HG02973 (cell line): ENCODE measurements at regions not wholly inside any gene's neighbourhood (a gene's known extent, or its start where the extent isn't known, plus 50 kb on each side); places are given as distances from the start of the nearest gene placed in this dataset.
"Not testable (repeated sequence)": the region's sequence is repeated elsewhere in the genome, so short reads cannot be mapped to it uniquely, and the experiment has no call there.

Source experiments
- ATAC-seq: cut with Tn5 transposase; IDR thresholded peaks from one replicate; pipeline ENCODE4 v1.9.1; 2021; ENCODE audit warnings: moderate library complexity; ENCODE audit not compliant: unreplicated experiment

DNA sequence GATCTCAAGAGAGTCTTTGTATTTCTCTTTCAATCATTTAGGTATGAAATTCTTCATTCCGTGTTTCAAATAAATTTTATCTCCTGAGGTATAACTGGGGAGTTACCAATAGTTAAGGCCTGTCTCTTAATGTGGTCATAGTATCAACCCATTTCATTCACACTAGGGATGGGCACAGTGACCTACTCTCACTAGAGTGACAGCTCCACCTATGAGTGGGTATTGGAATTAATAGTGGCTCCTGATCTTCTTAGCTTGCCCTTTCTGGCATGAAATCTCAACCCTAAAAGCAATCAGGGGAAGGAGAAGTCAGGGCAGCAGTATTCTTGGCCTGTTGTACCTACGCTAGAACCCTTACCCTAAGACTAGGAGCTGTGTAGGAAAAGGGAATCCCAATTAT lies 507.7 kb downstream of the FAM181B start:
- ATAC-seq: no peak

DNA sequence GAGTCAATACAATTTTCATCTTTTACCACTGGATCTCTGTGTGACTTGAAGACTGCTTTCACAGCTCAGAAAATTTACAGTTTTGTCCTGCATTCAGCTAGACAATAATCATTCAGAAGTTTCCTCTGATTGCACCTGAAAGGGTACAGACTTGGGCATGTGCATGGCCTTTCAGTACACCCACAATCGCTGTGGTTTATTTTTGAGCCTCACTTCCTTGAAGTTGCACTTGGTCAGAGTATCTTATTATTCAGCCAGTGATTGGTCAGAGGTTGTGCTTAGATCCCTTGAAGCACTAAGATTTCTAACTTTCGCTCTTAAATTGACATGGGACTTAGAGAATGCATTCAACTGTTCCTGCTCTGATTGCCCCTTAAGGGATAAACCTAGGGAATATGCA lies 508.2 kb downstream of the FAM181B start:
- ATAC-seq: no peak

DNA sequence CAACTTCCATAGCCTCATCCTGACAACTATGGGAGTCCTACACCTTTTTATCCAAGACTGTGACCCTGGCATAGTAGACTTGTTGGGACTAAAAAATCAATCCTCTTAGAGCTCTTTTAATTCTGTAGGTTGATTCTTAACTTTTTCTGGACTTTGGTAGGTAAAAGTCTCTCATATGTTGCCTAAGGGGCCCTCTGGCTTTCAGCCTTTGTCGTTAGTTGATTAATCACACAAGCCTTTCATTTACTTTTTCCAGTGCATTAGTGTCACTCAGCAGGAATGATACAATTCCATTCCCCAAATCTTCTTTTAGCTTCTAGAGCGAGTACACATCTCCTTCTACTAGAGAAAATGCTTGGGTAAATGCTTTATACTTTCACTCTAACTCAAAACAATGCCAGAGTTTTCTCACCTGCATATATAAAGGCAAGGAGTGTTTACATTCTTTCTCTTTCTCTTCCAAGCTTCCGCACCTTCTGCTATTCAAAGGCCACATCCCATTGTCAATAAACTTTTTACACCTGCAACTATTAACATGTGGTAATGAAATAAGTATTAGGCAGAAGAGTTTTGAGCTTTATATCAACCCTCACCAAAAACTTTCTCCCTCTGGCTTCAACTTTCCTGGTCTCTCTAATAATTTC lies 516.6 kb downstream of the FAM181B start:
- ATAC-seq: no peak

DNA sequence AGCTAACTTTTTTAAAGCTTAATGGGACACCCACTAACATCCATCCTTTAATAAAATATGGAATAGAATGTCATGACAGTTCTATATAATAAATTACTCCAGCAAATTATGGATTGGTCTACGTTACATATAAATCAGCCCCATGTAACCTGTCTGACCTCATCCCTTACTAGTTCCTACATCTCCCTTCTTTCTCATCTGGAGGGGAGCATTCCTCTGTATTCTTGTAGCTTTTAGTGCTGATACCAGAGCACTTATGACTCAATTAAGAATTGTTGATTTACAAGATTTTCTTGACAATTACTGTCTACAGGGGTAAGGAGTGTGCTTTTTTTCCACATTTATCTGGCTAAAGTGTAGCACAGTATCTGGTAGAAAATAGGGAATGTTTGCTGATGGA lies 523.7 kb downstream of the FAM181B start:
- ATAC-seq: no peak

DNA sequence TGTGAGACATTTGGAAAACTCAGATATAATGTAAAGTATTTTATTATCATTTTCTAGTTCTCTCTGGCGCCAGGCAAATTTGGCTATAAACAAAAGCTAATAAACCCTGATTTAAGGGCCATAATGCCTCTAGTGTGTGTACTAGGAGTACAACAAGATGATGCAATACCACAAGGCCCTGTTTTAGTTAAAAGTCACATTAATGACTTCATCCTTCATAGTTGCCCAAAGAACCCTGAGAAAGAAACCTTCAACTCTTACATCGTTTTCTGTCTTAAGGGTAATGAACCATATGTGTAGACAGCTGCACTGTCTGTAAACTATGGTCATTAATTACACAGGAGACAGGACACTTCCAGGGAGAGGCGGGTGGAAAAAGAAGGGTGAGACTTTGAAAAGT lies 538.4 kb downstream of the FAM181B start:
- no peak for ATAC-seq

DNA sequence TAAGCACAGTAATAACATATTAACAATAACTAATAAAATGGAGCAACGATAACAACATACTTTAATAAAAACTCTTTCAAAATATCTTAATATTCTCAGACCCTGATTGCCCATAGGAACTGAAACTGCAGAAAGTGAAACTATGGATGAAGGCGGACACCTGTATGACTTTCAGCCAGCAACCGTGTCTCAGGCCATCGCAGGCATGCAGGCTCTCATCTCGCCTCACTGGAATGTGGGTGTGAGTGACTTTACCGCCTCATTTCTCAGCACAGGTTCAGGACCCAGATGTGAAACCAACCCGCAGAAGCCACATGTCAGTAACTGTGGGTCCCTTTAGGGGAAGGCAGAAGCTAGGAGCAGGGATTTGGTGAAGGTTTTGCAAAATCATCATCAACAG lies 539.1 kb downstream of the FAM181B start:
- ATAC-seq: no peak

DNA sequence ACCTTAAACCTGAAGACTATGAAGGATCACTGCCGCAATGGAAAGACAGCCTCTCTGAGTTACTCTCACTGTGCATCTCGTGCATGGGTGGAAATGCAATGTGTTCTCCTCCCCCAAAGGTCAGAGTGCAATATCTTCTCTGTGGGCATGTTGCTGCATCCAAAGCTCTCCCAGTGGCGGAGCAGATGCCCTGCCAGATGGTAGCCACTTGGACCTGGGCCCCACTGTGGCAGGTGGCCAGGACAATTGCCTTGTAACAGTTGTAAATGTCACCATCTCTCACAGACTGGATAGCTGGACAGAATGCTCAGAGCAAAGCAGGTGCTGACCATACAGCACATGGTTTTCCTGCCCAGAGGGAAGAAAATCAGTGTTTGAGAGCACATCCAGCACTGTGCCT lies 542.0 kb downstream of the FAM181B start:
- ATAC-seq: no peak

DNA sequence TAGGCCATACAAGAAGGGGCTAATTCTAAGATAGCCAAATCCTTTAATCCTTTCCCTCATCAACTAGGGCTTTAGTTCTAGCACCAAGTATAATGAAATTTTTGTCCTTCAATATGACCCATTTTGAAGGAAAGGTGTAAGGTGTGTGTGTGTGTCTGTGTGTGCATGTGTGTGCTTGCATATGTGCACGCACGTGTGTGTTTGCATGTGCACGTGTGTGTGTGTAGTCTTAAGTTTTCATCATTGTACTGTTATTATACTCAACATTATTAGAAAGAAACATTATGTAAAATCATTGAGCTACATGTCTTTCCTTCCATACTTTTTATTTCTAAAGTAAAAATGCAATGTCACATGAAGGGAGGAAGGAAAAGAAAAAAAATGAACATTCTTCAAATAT lies 547.7 kb downstream of the FAM181B start:
- no peak for ATAC-seq

DNA sequence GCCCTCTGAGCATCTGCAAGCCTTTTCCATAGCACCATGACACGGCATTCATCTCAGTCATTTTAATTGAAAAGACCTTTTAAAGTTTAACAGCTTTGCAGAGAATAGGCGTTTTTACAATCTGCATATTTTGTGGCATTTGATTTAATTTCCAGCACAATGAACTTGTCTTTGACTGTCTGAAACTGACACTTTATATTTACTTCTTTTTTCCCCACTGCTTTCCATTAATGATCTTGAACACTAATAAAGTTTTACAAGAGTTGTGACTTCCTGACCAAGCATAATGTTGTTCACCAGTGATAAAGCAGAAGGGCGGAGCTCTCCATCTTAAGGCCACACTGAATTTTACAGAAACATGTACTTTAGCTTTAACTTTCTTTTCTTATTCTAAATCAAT lies 548.7 kb downstream of the FAM181B start:
- ATAC-seq: no peak

DNA sequence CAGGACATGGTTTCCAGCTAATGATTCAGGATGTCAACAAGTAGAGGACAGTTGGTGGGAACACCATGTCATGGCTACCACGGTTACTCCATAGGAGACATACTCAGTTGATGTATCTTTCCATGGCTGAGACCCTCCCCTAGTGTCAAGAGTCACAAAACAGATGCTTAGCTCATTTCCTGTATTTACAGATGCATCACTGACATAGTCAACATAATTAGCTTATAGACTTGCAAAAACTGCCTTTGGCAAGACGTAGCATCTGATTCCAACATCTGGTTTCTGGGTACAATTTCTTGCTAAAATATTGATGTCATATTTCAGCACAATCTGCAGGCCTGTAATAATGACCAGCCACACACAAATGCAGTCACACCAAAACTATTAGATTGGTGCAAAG lies 550.3 kb downstream of the FAM181B start:
- ATAC-seq: no peak

DNA sequence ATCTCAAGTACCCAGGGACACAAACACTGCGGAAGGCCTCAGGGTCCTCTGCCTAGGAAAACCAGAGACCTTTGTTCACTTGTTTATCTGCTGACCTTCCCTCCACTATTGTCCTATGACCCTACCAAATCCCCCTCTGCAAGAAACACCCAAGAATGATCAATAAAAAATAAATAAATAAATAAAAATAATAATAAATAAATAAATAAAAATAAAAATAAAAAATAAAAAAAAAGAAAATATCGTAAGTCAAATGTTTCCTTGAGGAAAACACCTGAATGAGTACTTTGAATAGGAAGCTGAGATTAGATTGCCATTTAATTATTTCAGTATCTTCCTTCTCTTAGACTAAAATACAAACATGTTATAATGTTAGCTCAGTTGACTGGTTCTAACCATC lies 551.0 kb downstream of the FAM181B start:
- ATAC-seq: not testable (repeated sequence)

DNA sequence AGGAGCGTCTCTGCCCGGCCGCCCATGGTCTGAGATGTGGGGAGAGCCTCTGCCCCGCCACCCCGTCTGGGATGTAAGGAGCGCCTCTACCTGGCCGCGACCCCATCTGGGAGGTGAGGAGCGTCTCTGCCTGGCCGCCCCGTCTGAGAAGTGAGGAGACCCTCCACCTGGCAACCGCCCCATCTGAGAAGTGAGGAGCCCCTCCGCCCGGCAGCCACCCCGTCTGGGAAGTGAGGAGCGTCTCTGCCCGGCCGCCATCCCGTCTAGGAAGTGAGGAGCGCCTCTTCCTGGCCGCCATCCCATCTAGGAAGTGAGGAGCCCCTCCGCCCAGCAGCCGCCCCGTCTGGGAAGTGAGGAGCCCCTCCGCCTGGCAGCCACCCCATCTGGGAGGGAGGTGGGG lies 551.9 kb downstream of the FAM181B start:
- not testable (repeated sequence) for ATAC-seq

DNA sequence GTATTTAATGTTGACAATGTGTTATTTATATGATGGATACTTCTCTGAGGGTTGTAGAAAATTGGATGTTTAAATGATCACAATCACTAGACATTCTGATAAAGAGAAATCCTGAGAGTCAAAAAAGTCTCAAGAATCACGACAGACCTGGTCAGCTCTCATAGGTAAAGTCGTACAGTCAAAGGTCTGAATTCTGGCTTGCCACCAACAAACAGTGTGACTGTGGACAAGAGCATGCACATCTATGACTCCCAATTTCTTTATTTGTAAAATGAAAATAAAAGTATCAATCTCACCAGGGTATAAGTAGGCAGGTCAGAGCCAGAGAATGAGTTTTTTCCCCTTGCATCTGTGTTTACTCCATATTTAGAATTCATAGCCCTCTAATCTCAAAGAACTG lies 556.7 kb downstream of the FAM181B start:
- ATAC-seq: no peak

DNA sequence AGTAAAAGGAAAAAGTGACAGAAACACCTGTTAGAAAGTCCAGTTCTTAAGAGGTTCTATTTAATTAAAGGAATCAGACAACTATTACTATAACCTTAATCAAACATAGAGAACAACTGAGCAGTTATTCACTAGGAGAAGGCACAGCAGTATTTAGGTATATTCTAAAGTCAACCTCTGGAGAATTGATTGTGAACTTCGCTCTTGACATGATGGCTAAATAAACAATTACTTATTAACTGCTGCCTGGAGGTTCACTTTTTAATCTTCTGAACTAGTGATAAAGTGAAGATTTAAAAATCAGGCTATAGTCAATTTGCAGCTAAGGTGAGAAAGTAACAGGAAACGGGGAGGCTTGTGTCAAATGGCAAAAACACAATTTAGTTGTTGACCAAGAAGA lies 557.3 kb downstream of the FAM181B start:
- ATAC-seq: no peak

DNA sequence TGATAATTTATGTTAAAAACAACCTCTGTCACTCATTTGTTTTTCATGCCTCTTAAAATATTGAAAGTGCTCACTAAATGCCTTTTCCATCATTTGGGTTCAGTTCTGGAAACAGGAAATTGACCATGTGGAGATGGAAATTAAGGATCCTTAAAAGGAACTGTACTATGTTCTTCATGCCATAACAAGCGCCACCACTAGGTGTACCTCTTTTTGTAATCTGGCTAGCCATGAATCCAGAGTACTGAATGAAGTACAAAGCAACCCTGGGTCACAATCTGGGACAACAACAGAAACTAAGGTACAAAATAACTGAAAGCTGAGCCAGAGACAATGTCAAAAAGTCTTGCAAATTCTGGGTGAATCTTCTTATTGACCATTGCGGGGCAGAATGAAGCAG lies 559.1 kb downstream of the FAM181B start:
- no peak for ATAC-seq

DNA sequence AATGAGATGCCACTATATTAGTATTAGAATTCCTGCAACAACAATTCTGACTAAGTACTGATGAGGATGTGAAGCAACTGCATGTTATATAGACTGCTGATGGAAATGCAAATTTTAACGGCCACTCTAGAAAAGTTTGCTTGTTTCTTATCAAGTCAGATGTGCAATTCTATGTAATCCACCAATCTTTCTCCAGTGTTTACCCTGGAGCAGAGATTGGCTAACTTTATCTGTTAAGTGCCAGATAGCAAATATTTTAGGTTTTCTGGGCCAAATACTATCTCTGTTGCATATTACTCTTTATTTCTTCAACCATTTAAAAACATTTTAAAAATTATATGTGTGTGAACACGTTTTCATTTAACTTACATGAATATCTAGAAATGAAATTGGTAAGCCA lies 586.9 kb downstream of the FAM181B start:
- no peak for ATAC-seq

DNA sequence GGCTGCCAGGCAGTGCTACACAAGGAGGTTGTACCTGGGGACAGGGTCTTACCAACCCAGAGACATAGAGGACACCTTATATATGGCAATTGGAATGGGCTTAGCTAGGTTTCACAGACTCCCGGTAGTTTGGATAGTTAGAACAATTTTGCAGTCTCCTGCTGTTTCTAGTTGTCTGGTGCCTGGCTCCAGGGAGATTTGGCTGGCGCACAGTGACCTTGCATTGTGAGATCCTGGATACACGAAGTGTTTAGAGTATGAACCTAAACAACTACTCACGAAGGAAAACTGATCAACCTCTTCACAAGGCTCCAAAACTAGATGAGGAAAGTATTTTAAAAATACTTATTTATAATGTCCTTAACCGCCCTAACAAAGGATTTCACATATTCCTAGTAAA lies 614.7 kb downstream of the FAM181B start:
- no peak for ATAC-seq

DNA sequence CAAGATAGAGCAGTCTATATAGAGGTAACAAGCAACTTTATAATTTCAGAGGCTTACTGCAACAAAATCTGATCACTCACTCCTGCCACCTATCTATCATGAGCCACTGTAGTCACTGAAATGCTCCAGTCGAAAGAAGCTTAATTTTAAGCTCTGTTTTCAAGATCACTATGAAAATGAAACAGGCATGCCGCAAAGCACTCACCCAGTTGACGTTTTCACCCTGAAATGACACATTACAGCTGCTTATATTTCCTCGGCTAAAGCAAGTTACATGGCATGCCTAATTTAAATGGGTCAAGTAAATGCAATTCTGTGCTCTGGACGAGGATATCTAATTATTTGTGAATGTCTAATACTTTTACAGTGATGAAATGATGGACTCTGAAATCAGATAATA lies 616.3 kb downstream of the FAM181B start:
- no peak for ATAC-seq

DNA sequence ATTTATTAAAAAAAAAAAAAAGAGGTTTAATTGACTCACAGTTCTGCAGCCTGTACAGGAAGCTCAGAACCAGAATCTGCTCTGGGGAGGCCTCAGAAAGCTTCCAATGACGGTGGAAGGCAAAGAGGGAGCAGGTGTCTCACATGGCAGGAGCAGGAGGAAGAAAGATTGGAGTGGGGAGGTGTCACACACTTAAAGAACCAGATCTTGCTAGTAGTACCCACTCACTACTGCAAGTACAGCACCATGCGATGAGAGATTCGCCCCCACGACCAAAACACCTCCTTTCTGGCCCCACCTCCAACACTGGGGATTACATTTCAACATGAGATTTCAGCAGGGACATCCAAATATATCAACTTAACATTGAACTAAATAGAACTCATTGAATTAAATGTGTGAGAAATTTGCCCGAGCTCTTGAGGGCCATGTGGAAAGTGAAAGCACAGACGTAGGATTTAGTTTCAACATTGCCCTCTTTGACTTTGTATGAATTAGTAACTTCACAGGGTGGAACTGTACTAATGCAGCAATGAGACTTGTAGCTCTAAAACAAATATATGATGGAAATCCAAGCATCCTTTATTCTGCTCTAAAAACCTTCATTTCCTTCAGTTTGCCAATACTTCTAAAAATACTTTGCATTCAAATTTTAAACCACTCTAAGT lies 628.2 kb downstream of the FAM181B start:
- no peak for ATAC-seq

DNA sequence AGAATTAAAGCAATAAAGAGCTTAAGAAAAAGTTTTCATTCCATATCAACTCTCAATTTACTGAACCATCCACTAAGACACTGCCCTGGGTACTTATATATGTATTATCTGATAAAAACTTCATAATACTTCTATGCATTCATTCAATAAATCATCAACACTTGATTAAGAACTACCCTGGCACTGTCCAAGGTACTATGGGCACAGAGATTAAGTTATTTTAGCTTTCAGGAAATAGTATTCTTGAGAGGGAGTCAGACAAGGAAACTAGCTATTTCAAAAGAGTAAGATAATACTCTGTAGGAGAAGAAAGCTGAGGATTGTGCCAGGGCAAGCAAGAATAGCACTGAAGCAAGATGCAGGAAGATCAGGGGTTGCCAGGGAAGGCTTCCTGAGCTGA lies 640.8 kb downstream of the FAM181B start:
- ATAC-seq: no peak

DNA sequence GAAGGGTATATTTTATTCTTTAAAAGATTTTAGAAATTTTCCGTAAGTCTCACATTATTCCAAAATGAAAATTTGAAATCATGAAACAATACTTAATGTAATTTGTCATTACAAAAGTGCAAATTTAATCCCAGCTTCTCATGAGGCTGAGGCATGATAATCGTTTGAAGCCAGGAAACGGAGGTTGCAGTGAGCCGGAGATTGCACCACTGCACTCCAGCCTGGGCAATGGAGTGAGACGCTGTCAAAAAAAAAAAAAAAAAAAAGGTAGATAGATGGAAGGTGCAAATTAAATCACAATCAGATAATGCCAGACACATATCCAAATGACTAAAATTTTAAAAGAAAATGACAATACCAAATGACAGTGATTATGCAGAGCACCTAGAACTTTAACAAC lies 644.2 kb downstream of the FAM181B start:
- ATAC-seq: no peak

DNA sequence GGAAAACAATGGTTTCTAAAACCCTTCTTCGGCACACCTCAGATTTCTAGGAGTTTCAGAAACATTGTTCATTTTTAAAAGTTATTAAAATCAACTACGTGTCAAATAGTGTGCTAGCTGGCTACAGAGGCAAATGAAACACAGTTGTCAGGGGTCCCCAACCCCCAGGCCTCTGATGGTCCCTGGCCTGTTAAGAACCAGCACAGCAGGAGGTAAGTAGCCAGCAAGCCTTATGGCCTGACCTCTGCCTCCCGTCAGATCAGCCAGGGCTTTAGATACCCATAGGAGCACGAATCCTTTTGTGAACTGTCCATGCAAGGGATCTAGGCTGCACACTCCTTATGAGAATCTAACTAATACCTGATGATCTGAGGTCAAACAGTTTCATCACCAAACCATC lies 648.2 kb downstream of the FAM181B start:
- no peak for ATAC-seq

DNA sequence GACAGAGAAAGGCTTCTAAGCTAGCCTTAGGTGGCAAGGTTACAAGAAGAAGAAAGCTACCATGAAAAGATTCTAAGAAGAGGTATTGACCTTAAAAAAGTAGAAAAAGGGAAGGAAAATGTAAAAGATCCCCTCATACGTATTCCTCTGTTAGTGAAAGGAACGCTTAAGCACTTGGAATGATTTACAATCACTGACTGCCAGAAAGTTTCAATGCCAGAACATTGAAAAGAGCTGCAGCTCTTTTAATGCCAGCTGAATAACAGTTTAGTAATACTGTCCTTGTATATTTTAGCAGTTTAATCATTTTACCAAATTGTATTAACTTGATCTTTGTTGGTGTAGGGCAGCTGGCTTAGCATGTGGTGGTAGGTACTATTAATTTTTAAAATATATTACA lies 650.7 kb downstream of the FAM181B start:
- no peak for ATAC-seq
